ENCODE measurements at regions not wholly inside any gene's neighbourhood (a gene's known extent, or its start where the extent isn't known, plus 50 kb on each side); places are given as distances from the start of the nearest gene placed in this dataset.
A peak's percentile ranks its signal among the peaks of the same experiment; 100 is the strongest.

DNA sequence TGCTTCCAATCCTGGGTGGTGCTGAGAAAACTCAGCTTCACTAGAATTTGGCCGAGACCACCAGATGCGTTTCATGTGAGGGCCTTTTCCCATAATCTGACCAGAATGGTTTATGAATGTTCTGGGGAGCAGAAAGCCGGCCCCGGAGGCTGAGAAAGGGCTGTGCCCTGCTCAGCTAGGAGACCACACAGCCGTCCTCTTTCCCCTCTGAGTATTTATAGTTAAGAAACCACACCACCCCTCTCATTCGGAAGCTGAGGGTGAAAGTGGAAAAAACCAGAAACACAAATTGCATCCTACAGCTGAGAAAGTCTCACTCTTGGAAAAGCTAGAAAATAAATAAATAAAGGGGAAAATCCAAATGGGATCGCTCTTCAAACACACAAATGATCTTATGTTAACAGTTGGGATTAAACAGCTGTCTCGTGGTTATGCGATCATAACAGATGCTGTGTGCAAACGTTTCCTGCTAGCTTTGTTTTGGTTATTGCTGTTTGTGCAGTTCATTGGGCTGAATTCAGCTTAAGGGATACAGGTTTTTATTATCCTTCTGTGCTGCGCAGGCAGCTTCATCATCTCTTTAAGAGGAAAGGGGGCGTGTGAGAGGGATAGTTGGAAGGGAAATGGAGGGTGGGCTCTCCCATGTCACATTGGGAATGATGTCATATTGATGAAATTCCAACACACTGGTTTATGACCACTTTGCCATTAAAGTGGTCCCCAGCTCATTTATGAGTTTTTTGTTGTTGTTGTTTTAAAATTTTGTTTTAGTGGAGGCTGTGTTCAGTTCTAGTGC is 1026.2 kb upstream of the NR2F2 start:
- H3K36me3 ChIP-seq (ENCODE audit: low read depth), result no peaks in the 10 kb centered on the region
- H3K27me3 ChIP-seq (replicated peaks; ENCODE audit: insufficient read depth), result no peaks in the 10 kb centered on the region
- peak; percentile 30 for DNase-seq
- peaks cover 9% of the 10 kb centered on the region; the same call in 1 of the 2 replicates for H3F3A ChIP-seq (ENCODE audit: insufficient read depth)
- 17 to 20% methylated on average over 12 of the region's 12 CpGs for WGBS, 2 experiments (ENCODE audit: low coverage in 1 of 2, low lambda C conversion rate in 2 of 2, missing lambda C conversion rate in 2 of 2)
- H3K9ac ChIP-seq, result no peak overlapping the region
- no peaks in the 10 kb centered on the region for H4K20me1 ChIP-seq (ENCODE audit: insufficient read depth)
- H3K27ac ChIP-seq, result no peak overlapping the region
- peak overlapping the region; percentile 44 for H3K4me2 ChIP-seq (ENCODE audit: unreplicated experiment)
- H2AFZ ChIP-seq, result peak overlapping the region; percentile 50
- no peak overlapping the region for H3K4me3 ChIP-seq
- H3K4me1 ChIP-seq (ENCODE audit: insufficient read depth), result peaks cover 6% of the 10 kb centered on the region; the same call in 1 of the 2 replicates
- H3K9me3 ChIP-seq (ENCODE audit: low read depth), result no peaks in the 10 kb centered on the region
- in situ Hi-C loops (cut with MboI), result no loop called here
- H3K9me2 ChIP-seq (ENCODE audit: insufficient read depth), result no peaks in the 10 kb centered on the region
- TF ChIP-seq EZH2 (IDR thresholded peaks at IDR 0.05; ENCODE audit: insufficient read depth, poor library complexity, severe bottlenecking) (no peak), EZH2phosphoT487 (IDR thresholded peaks at IDR 0.05; ENCODE audit: insufficient read depth, low read depth) (no peak)
- H3K79me2 ChIP-seq (ENCODE audit: insufficient read depth), result no peaks in the 10 kb centered on the region

DNA sequence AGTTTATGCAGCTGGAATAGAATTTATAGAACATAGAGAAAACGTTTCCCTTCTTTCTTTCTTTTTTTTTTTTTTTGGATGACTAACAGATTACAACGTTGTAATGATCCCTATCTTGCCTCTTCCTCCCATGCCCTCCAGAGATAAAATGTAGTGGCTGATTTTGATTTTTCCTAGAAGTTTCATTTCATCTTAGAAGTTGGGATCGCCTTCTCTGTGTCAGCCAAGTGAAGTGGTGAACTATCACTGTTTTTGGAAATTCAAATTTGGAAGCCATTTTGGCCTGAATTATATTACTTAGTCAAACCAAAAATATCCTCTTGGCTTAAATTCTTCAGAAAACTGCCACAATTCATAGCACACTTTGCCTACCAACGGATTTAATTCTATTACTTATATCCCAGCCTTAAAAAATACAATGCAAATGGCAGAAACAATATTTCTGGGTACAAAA is 1025.5 kb upstream of the NR2F2 start:
- Histone ChIP-seq H3K27me3 (replicated peaks; ENCODE audit: insufficient read depth) (no peaks in the 10 kb centered on the region), H3K9ac (no peak overlapping the region), H4K20me1 (ENCODE audit: insufficient read depth) (no peaks in the 10 kb centered on the region), H2AFZ (peak overlapping the region; percentile 50; the same call in 1 of the 2 replicates), H3K9me2 (ENCODE audit: insufficient read depth) (no peaks in the 10 kb centered on the region), H3K4me3 (no peak overlapping the region), H3K36me3 (ENCODE audit: low read depth) (no peaks in the 10 kb centered on the region), H3K9me3 (ENCODE audit: low read depth) (no peaks in the 10 kb centered on the region), H3K4me2 (ENCODE audit: unreplicated experiment) (peak overlapping the region; percentile 44), H3F3A (ENCODE audit: insufficient read depth) (peaks cover 9% of the 10 kb centered on the region; the same call in 1 of the 2 replicates), H3K27ac (no peak overlapping the region), H3K79me2 (ENCODE audit: insufficient read depth) (no peaks in the 10 kb centered on the region), H3K4me1 (ENCODE audit: insufficient read depth) (peaks cover 6% of the 10 kb centered on the region; the same call in 1 of the 2 replicates)
- no peak for TF ChIP-seq EZH2 (IDR thresholded peaks at IDR 0.05; ENCODE audit: insufficient read depth, poor library complexity, severe bottlenecking)
- TF ChIP-seq EZH2phosphoT487 (IDR thresholded peaks at IDR 0.05; ENCODE audit: insufficient read depth, low read depth), result no peak
- WGBS, 2 experiments (ENCODE audit: low coverage in 1 of 2, low lambda C conversion rate in 2 of 2, missing lambda C conversion rate in 2 of 2), result 8% methylated on average over 4 of the region's 4 CpGs
- in situ Hi-C loops (cut with MboI), result no loop called here
- DNase-seq, result peak; percentile 13

DNA sequence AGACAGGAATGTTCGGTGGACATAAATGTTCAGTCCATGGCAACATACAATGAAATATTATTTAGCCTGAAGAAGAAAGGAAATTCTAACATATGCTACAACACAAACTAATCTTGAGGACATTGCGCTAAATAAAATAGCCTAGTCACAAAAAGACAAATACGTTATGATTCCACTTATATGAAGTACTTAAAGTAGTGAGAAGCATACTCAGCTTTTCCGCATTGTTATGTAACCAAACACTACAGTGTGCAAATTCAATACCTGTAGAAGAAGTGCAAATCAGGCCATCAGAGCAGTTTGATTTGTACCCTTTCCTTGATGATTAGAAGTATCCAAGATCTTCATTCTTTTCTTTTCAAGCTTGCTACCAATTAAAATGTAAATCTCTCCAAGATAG is 1023.4 kb upstream of the NR2F2 start:
- H3K9ac ChIP-seq, result no peak overlapping the region
- 89 to 91% methylated on average over 4 of the region's 4 CpGs for WGBS, 2 experiments (ENCODE audit: low coverage in 1 of 2, low lambda C conversion rate in 2 of 2, missing lambda C conversion rate in 2 of 2)
- no peak overlapping the region for H2AFZ ChIP-seq
- H3K36me3 ChIP-seq (ENCODE audit: low read depth), result no peaks in the 10 kb centered on the region
- TF ChIP-seq EZH2 (IDR thresholded peaks at IDR 0.05; ENCODE audit: insufficient read depth, poor library complexity, severe bottlenecking) (no peak), EZH2phosphoT487 (IDR thresholded peaks at IDR 0.05; ENCODE audit: insufficient read depth, low read depth) (no peak)
- H3K27me3 ChIP-seq (replicated peaks; ENCODE audit: insufficient read depth), result no peaks in the 10 kb centered on the region
- H3K4me1 ChIP-seq (ENCODE audit: insufficient read depth), result peaks cover 6% of the 10 kb centered on the region; the same call in 1 of the 2 replicates
- H3K4me3 ChIP-seq, result no peak overlapping the region
- no peaks in the 10 kb centered on the region for H3F3A ChIP-seq (ENCODE audit: insufficient read depth)
- H3K27ac ChIP-seq, result no peak overlapping the region
- DNase-seq, result no peak
- H4K20me1 ChIP-seq (ENCODE audit: insufficient read depth), result no peaks in the 10 kb centered on the region
- no peak overlapping the region for H3K4me2 ChIP-seq (ENCODE audit: unreplicated experiment)
- in situ Hi-C loops (cut with MboI), result no loop called here
- H3K79me2 ChIP-seq (ENCODE audit: insufficient read depth), result no peaks in the 10 kb centered on the region
- no peaks in the 10 kb centered on the region for H3K9me2 ChIP-seq (ENCODE audit: insufficient read depth)
- no peaks in the 10 kb centered on the region for H3K9me3 ChIP-seq (ENCODE audit: low read depth)

DNA sequence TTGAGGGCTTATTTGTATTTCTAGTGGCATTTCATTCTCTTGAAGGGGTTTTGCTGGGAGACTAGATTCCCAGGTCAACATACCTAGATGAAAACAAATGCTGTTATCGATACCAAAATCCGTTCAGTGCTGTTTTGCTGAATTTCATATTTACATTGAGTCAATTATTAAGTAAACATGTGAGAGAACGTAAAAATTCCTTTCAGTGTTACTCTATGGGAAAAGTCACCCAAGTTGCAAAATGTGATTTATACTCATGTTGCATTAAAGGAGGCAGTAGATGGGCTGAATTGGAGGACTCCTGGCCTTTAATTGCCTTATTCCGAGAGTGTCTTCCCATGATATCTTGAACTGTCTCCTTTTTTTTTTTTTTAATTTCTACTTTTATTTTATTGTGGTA is 1011.3 kb upstream of the NR2F2 start:
- in situ Hi-C loops (cut with MboI), result no loop called here
- no peaks in the 10 kb centered on the region for H3F3A ChIP-seq (ENCODE audit: insufficient read depth)
- TF ChIP-seq EZH2 (IDR thresholded peaks at IDR 0.05; ENCODE audit: insufficient read depth, poor library complexity, severe bottlenecking) (no peak), EZH2phosphoT487 (IDR thresholded peaks at IDR 0.05; ENCODE audit: insufficient read depth, low read depth) (no peak)
- H3K36me3 ChIP-seq (ENCODE audit: low read depth), result no peaks in the 10 kb centered on the region
- H3K27ac ChIP-seq, result no peak overlapping the region
- no peaks in the 10 kb centered on the region for H4K20me1 ChIP-seq (ENCODE audit: insufficient read depth)
- no peaks in the 10 kb centered on the region for H3K9me2 ChIP-seq (ENCODE audit: insufficient read depth)
- H3K27me3 ChIP-seq (replicated peaks; ENCODE audit: insufficient read depth), result peaks cover 12% of the 10 kb centered on the region; the same call in 1 of the 2 replicates
- no peaks in the 10 kb centered on the region for H3K9me3 ChIP-seq (ENCODE audit: low read depth)
- no peaks in the 10 kb centered on the region for H3K79me2 ChIP-seq (ENCODE audit: insufficient read depth)
- no peak overlapping the region for H3K4me3 ChIP-seq
- H3K4me2 ChIP-seq (ENCODE audit: unreplicated experiment), result no peak overlapping the region
- WGBS, 2 experiments (ENCODE audit: low coverage in 1 of 2, low lambda C conversion rate in 2 of 2, missing lambda C conversion rate in 2 of 2), result 33 to 38% methylated on average over 4 of the region's 4 CpGs
- no peaks in the 10 kb centered on the region for H3K4me1 ChIP-seq (ENCODE audit: insufficient read depth)
- H2AFZ ChIP-seq, result no peak overlapping the region
- H3K9ac ChIP-seq, result no peak overlapping the region
- no peak for DNase-seq

All from GM23248 (cell line).